ENCODE measurements at regions not wholly inside any gene's neighbourhood (a gene's known extent, or its start where the extent isn't known, plus 50 kb on each side); places are given as distances from the start of the nearest gene placed in this dataset.

- no peaks in the 10 kb centered on the region for H3K27me3 ChIP-seq (replicated peaks; ENCODE audit: control insufficient read depth, insufficient read depth, low read length)
- H3K36me3 ChIP-seq (ENCODE audit: control insufficient read depth, insufficient read depth, low read length), result no peaks in the 10 kb centered on the region
- DNase-seq (ENCODE audit: extremely low read depth, insufficient read length), result no peak
- H3K4me3 ChIP-seq (replicated peaks; ENCODE audit: low read depth, low read length), result no peak overlapping the region
- no peak for TF ChIP-seq CTCF (IDR thresholded peaks at IDR 0.05; ENCODE audit: insufficient read depth, low read length, poor library complexity, severe bottlenecking)
These were observed 660.6 kb downstream of the LRRIQ3 start for GRCh38 chr1:73537400-73537799.

GRCh38 chr1:73517603-73518191 is 680.3 kb downstream of the LRRIQ3 start:
- DNase-seq (ENCODE audit: extremely low read depth, insufficient read length), result no peak

GRCh38 chr1:73516451-73516850 is 681.5 kb downstream of the LRRIQ3 start:
- H3K27me3 ChIP-seq (replicated peaks; ENCODE audit: control insufficient read depth, insufficient read depth, low read length), result no peaks in the 10 kb centered on the region
- no peak overlapping the region for H3K4me3 ChIP-seq (replicated peaks; ENCODE audit: low read depth, low read length)
- no peak for DNase-seq (ENCODE audit: extremely low read depth, insufficient read length)
- no peak for TF ChIP-seq CTCF (IDR thresholded peaks at IDR 0.05; ENCODE audit: insufficient read depth, low read length, poor library complexity, severe bottlenecking)
- H3K36me3 ChIP-seq (ENCODE audit: control insufficient read depth, insufficient read depth, low read length), result no peaks in the 10 kb centered on the region

More at GRCh38 chr1:73517603-73518191, 680.3 kb downstream of the LRRIQ3 start:
- Histone ChIP-seq H3K36me3 (ENCODE audit: control insufficient read depth, insufficient read depth, low read length) (no peaks in the 10 kb centered on the region), H3K4me3 (replicated peaks; ENCODE audit: low read depth, low read length) (no peak overlapping the region), H3K27me3 (replicated peaks; ENCODE audit: control insufficient read depth, insufficient read depth, low read length) (no peaks in the 10 kb centered on the region)
- TF ChIP-seq CTCF (IDR thresholded peaks at IDR 0.05; ENCODE audit: insufficient read depth, low read length, poor library complexity, severe bottlenecking), result no peak

GRCh38 chr1:73511038-73511437 is 686.9 kb downstream of the LRRIQ3 start:
- H3K27me3 ChIP-seq (replicated peaks; ENCODE audit: control insufficient read depth, insufficient read depth, low read length), result no peaks in the 10 kb centered on the region
- no peaks in the 10 kb centered on the region for H3K36me3 ChIP-seq (ENCODE audit: control insufficient read depth, insufficient read depth, low read length)
- no peak overlapping the region for H3K4me3 ChIP-seq (replicated peaks; ENCODE audit: low read depth, low read length)
- TF ChIP-seq CTCF (IDR thresholded peaks at IDR 0.05; ENCODE audit: insufficient read depth, low read length, poor library complexity, severe bottlenecking), result no peak
- DNase-seq (ENCODE audit: extremely low read depth, insufficient read length), result no peak

- Histone ChIP-seq H3K4me3 (replicated peaks; ENCODE audit: low read depth, low read length) (no peak overlapping the region), H3K27me3 (replicated peaks; ENCODE audit: control insufficient read depth, insufficient read depth, low read length) (no peaks in the 10 kb centered on the region), H3K36me3 (ENCODE audit: control insufficient read depth, insufficient read depth, low read length) (no peaks in the 10 kb centered on the region)
- no peak for TF ChIP-seq CTCF (IDR thresholded peaks at IDR 0.05; ENCODE audit: insufficient read depth, low read length, poor library complexity, severe bottlenecking)
- no peak for DNase-seq (ENCODE audit: extremely low read depth, insufficient read length)
These were observed 697.8 kb downstream of the LRRIQ3 start for GRCh38 chr1:73500154-73500553.

- no peaks in the 10 kb centered on the region for H3K27me3 ChIP-seq (replicated peaks; ENCODE audit: control insufficient read depth, insufficient read depth, low read length)
- H3K4me3 ChIP-seq (replicated peaks; ENCODE audit: low read depth, low read length), result no peak overlapping the region
- TF ChIP-seq CTCF (IDR thresholded peaks at IDR 0.05; ENCODE audit: insufficient read depth, low read length, poor library complexity, severe bottlenecking), result no peak
- no peaks in the 10 kb centered on the region for H3K36me3 ChIP-seq (ENCODE audit: control insufficient read depth, insufficient read depth, low read length)
- DNase-seq (ENCODE audit: extremely low read depth, insufficient read length), result no peak
These were observed 698.3 kb downstream of the LRRIQ3 start for GRCh38 chr1:73499671-73500070.
